Type B pancreatic cell (in vitro differentiated cells): ENCODE measurements at regions not wholly inside any gene's neighbourhood (a gene's known extent, or its start where the extent isn't known, plus 50 kb on each side); places are given as distances from the start of the nearest gene placed in this dataset.
"Not testable (repeated sequence)": the region's sequence is repeated elsewhere in the genome, so short reads cannot be mapped to it uniquely, and the experiment has no call there.

ENCODE experiments used
- DNase-seq: peaks from one replicate; pipeline ENCODE4 v3.0.0; 2021; ENCODE audit warnings: mixed read lengths; ENCODE audit not compliant: unreplicated experiment; ENCODE audit errors: extremely low spot score
- H3K27ac Mint-ChIP-seq: 2 replicates; pipeline ENCODE4 v1.8.0; 2021; ENCODE audit warnings: mild to moderate bottlenecking, mixed read lengths
- H3K27me3 Mint-ChIP-seq: 2 replicates; pipeline ENCODE4 v1.8.0; 2021; ENCODE audit warnings: mixed read lengths
- H3K36me3 Mint-ChIP-seq: 2 replicates; pipeline ENCODE4 v1.8.0; 2021; ENCODE audit warnings: mixed read lengths
- H3K4me1 Mint-ChIP-seq: one replicate; pipeline ENCODE4 v1.8.0; 2021; ENCODE audit warnings: mixed read lengths; ENCODE audit not compliant: unreplicated experiment
- H3K4me3 Mint-ChIP-seq: 2 replicates; pipeline ENCODE4 v1.8.0; 2021; ENCODE audit warnings: mild to moderate bottlenecking, mixed read lengths
- H3K9me3 Mint-ChIP-seq: 2 replicates; pipeline ENCODE4 v1.8.0; 2021; ENCODE audit warnings: mixed read lengths
- TF ChIP-seq, protein P1 (sequence below): fragments of 200-600 bp; sonication (generic); conservative IDR thresholded peaks from 2 replicates; pipeline ENCODE4 v1.5.0; 2021; ENCODE audit warnings: antibody characterized with exemption, mild to moderate bottlenecking

GRCh38 chr4:45438047-45438446, 685.8 kb downstream of the GABRG1 start:
- no peak overlapping the region for H3K4me3 Mint-ChIP-seq
- no peaks in the 10 kb centered on the region for H3K27me3 Mint-ChIP-seq
- H3K4me1 Mint-ChIP-seq: no peaks in the 10 kb centered on the region
- TF ChIP-seq, protein P1, sequence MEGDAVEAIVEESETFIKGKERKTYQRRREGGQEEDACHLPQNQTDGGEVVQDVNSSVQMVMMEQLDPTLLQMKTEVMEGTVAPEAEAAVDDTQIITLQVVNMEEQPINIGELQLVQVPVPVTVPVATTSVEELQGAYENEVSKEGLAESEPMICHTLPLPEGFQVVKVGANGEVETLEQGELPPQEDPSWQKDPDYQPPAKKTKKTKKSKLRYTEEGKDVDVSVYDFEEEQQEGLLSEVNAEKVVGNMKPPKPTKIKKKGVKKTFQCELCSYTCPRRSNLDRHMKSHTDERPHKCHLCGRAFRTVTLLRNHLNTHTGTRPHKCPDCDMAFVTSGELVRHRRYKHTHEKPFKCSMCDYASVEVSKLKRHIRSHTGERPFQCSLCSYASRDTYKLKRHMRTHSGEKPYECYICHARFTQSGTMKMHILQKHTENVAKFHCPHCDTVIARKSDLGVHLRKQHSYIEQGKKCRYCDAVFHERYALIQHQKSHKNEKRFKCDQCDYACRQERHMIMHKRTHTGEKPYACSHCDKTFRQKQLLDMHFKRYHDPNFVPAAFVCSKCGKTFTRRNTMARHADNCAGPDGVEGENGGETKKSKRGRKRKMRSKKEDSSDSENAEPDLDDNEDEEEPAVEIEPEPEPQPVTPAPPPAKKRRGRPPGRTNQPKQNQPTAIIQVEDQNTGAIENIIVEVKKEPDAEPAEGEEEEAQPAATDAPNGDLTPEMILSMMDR: no peak
- no peak overlapping the region for H3K27ac Mint-ChIP-seq
- no peaks in the 10 kb centered on the region for H3K36me3 Mint-ChIP-seq
- no peak for DNase-seq
- H3K9me3 Mint-ChIP-seq: no peaks in the 10 kb centered on the region

GRCh38 chr4:45437381-45437780, 686.5 kb downstream of the GABRG1 start:
- no peak for DNase-seq
- H3K4me3 Mint-ChIP-seq: no peak overlapping the region
- H3K4me1 Mint-ChIP-seq: no peaks in the 10 kb centered on the region
- no peaks in the 10 kb centered on the region for H3K9me3 Mint-ChIP-seq
- TF ChIP-seq, protein P1: no peak
- no peak overlapping the region for H3K27ac Mint-ChIP-seq
- H3K36me3 Mint-ChIP-seq: no peaks in the 10 kb centered on the region
- H3K27me3 Mint-ChIP-seq: no peaks in the 10 kb centered on the region

GRCh38 chr4:45425135-45425534, 698.7 kb downstream of the GABRG1 start:
- Mint-ChIP-seq H3K4me3 (no peak overlapping the region), H3K27me3 (no peaks in the 10 kb centered on the region), H3K4me1 (no peaks in the 10 kb centered on the region), H3K36me3 (no peaks in the 10 kb centered on the region), H3K27ac (no peak overlapping the region), H3K9me3 (peaks cover 7% of the 10 kb centered on the region)
- DNase-seq: no peak
- TF ChIP-seq, protein P1: no peak

- H3K4me3 Mint-ChIP-seq: no peak overlapping the region
- H3K27ac Mint-ChIP-seq: no peak overlapping the region
- no peaks in the 10 kb centered on the region for H3K36me3 Mint-ChIP-seq
- TF ChIP-seq, protein P1: no peak
- no peaks in the 10 kb centered on the region for H3K27me3 Mint-ChIP-seq
- no peaks in the 10 kb centered on the region for H3K4me1 Mint-ChIP-seq
- H3K9me3 Mint-ChIP-seq: peaks cover 7% of the 10 kb centered on the region
- DNase-seq: no peak
Observed at GRCh38 chr4:45423896-45424295, 697.5 kb upstream of the GNPDA2 start.

DNA sequence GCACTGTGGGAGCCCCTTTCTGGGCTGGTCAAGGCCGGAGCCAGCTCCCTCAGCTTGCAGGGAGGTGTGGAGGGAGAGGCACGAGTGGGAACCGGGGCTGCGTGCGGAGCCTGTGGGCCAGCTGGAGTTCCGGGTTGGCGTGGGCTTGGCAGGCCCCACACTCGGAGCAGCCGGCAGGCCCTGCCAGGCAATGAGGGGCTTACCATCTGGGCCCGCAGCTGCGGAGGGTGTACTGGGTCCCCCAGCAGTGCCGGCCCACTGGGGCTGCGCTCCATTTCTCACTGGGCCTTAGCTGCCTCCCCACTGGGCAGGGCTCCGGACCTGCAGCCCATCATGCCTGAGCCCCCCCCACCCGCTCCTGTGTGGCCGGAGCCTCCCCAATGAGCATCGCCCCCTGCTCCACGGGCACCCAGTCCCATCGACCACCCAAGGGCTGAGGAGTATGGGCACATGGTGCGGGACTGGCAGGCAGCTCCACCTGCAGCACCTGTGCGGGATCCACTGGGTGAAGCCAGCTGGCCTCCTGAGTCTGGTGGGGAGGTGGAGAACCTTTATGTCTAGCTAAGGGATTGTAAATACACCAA, 693.8 kb upstream of the GNPDA2 start:
- H3K9me3 Mint-ChIP-seq, H3K27me3 Mint-ChIP-seq, DNase-seq, H3K4me1 Mint-ChIP-seq, H3K27ac Mint-ChIP-seq, H3K4me3 Mint-ChIP-seq, H3K36me3 Mint-ChIP-seq: not testable (repeated sequence)

DNA sequence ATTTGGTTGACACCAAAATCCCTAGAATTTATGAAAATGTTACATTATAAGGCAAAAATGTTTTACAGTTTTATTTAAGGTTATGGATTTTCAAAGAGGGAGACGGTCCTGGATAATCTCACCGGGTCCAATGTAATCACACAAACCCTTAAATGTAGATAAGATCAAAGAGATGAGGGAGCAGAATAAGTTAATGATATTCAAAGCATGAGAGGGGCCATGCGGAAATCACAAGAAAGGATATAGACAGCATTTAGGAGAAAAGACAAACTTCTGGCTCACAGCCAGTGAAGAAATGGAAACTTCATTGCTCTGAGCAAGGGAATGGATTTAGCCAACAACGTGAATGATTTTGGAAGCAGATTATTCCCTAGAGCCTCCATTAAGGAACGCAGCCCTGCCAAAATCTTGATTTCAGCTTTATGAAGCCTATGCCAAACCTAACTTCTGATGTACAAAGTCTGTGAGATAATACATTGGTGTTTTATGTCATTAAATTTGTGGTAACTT, 684.4 kb upstream of the GNPDA2 start:
- TF ChIP-seq, protein P1: no peak
- Mint-ChIP-seq H3K27me3 (no peaks in the 10 kb centered on the region), H3K27ac (no peak overlapping the region), H3K4me3 (no peak overlapping the region), H3K36me3 (no peaks in the 10 kb centered on the region), H3K4me1 (no peaks in the 10 kb centered on the region), H3K9me3 (no peaks in the 10 kb centered on the region)
- DNase-seq: no peak
